GM19351 (cell line): ENCODE measurements at regions not wholly inside any gene's neighbourhood (a gene's known extent, or its start where the extent isn't known, plus 50 kb on each side); places are given as distances from the start of the nearest gene placed in this dataset.

ENCODE experiments used
- ATAC-seq: cut with Tn5 transposase; IDR thresholded peaks from one replicate; pipeline ENCODE4 v1.9.1; 2021; ENCODE audit warnings: mild to moderate bottlenecking, moderate library complexity; ENCODE audit not compliant: unreplicated experiment

DNA sequence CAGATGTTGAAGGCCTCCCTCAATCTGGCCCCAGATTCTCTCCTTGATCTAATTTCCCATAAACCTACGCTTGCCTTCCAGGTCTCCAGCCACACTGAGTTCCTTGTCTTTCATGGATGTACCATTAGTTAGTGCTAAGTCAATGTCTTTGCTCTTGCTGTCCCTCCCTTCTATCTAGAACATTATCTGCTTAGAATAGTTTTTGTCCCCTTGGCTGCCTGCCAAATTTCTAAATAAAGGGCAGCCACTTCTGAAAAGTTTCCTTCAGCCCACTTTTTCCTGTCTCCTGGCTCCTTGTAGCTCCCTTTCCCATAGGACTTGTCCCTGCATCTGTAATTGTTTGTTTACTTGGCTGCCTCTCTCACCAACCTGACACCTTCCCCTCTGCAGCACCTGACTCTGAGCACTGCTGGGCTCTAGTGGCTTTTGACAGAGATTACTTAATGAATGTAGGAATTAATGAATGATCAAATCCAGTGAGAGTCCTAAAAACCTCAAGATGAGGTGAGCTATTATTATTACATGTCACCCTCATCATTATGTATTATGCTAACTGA, 58.3 kb downstream of the CXCL12 start:
- no peak for ATAC-seq

DNA sequence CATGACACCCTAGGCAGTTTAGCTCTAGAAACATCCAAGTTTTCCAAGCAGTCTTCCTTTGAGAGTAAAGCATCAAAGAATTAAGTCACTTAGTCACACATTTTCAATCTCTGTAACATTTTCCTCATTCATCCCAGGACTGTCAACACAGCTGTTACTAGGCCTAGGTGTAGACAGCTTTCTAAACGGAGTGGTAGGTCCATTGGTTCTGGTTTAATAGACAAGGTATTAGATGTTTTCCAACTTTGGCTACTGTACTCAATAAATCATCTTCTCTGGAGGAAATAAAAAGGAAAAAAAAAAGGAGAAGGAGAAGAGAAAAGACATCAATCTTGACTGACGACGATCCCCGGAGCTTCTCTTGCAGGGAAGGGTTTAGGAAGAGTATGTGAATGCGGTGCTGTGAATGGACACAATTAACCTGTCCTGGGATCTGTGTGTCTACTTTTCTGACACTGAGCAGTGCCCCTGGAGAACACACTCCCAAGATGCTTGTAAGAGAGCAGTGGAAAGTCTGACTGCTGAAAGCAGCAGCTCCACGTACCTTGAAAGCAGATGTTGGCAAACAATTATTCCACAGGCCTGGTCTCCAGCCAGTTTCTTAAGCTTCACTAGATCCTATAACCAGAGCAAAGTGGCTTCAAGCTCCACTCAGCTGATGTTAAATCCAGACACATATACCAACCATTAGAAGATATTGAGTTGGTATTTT, 59.1 kb downstream of the CXCL12 start:
- ATAC-seq = no peak

DNA sequence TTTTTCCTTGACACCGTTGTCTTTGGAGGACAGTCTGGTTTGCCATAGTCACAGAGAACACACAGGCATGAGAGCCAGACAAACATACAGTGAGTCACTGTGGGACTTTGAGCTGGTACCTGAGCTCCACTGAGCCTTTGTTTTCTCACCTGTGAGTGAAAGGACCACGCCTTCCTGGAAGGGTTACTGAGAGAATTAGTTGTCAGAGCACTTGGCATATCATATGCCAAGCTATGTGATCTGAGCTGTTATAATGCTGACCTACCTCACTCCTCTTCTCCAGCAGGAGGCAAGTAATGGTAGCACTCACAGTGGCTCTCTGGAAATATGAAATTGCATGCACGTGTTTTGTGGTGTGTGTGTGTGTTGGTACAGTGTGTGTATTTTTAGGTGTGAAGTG, 59.7 kb downstream of the CXCL12 start:
- no peak for ATAC-seq

DNA sequence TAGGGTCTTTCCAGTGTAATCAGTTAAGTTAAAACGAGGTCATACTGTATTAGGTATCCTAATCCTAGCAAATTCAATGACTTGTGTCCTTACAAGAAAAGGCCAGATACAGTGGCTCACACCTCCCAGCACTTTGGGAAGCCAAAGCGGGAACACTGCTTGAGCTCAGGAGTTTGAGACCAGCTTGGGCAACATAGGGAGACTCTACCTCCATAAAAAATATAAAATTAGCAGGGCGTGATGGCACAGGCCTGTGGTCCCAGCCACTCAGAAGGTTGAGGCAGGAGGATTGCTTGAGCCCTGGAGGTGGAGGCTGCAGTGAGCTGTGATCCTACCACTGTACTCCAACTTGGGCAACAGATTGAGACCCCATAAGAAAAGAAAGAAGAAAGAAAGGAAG, 61.1 kb downstream of the CXCL12 start:
- no peak for ATAC-seq

DNA sequence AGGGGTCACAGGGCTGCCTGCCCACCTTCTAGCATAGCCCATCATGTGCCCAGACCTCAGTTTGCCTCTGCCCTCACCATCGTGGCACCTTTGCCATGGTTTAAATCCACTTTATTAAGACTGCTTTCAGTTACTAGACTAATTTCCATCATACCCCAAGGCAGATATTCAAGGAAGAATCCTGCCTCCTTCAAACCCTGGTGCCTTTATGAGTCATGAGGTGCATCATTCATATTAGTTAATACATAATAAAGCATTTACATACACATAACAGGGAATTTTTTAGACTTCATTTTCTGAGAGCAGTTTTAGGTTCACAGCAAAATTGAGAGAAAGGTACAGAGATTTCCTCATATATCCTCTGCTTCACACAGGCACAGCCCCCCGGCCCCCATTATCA, 62.8 kb downstream of the CXCL12 start:
- no peak for ATAC-seq

DNA sequence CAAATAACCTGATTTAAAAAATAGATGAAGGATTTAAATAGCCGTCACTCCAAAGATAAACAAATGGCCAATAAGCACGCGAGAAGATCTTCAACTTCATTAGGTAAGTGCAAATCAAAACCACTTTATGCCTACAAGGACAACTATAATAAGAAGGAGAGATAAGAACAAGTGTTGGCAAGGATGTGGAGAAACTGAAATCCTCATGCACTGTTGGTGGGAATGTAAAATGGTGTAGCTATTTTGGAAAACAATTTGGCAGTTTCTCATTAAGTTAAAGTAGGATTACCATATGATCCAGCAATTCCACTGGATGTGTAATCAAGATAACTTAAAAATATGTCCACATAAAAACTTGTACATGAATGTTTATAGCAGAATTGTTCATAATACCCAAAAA, 64.1 kb downstream of the CXCL12 start:
- ATAC-seq = no peak

DNA sequence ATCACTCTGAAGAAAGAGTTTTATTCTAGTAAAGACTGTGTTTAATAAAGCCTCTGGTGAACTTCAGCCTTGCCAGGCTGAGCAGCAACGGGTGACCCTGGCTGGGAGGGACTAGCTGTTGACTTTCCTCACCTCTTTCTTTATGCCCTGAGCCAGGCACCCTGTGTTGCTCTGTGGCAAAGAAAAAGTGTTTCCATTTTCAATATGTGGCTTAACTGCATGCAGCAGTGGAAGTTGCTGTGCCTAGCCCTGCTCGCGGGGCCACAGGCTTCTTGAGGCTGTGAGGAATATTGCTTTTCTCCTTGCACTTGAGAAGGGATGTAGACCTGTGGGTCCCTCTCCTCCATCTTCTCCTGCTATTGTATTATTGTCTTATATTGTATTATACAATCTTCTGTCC, 67.0 kb downstream of the CXCL12 start:
- ATAC-seq = no peak

DNA sequence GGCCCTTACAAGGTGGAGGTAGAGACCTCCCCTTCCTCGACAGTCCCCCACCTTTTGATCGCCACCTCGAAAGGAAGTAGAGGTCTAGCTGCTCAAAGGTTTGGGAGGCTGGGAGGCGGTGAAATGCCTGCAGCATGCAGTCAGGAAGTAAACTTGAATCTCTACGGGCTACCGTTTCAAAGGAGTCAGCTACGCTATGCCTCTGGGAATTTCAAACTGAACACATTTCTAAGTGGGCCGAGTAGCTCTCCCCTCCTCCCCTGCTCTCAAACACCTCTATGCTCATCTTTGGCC, 68.0 kb downstream of the CXCL12 start:
- no peak for ATAC-seq

DNA sequence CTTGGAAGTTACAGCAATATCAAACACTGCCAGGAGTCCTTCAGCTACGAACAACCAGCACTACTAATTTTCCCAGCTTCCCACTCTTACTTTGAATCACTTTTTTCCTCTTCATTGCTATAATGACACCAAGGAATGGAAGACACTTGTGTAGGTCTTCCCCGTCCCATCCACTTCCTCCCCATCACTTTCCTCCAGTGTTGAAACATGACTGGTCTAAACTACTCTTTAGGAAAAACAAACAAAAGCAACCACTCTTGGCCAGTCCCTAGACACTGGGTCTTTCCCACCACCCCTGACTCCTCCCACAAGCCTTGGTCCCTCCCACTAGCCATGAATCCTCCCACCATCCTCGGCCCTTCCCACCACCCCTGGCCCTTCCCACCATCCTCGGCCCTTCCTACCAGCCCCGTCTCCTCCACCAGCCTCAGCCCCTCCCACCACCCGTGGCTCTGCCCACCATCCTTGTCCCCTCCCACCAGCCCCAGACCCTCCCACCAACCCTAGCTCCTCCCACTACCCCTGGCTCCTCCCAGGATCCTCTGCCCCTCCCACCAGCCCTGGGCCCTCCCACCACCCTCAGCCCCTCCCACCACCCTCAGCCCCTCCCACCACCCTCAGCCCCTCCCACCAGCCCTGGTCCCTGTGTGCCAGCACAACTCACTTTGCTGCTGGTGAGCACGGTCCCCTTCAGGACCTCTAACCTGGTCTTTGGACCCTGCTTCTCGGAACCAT, 68.5 kb downstream of the CXCL12 start:
- peak; percentile 59 for ATAC-seq

DNA sequence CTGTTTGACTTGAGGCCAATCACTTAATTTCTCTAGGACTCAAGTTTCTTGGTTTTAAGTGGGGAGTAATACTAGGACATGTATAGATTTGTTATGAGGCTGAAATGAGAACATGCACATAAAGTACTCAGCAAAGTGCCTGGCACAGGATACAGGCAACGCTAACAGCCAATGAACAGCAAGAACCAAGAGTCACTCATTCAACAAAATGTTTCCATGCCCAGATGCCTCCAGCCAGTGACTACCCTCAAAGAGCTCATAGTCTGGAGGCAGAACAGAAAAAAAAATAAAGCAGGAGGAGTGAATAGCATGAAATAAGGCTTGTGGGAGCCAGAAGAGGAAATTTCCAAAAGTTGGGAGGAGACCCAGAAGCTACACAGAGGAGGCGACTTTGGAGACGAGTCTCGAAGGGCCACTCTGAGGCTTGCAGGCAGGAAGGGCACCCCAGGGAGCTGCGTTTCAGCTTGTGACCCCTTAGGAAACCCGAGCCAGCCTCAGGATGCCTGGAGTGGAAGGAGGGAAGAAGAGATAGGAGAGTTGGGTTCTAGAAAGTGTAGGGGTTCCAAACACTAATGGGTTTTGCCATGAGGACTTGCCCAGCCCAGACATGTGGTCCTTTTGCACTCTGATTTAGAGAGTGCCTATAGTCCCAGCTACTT, 70.0 kb downstream of the CXCL12 start:
- ATAC-seq = no peak

DNA sequence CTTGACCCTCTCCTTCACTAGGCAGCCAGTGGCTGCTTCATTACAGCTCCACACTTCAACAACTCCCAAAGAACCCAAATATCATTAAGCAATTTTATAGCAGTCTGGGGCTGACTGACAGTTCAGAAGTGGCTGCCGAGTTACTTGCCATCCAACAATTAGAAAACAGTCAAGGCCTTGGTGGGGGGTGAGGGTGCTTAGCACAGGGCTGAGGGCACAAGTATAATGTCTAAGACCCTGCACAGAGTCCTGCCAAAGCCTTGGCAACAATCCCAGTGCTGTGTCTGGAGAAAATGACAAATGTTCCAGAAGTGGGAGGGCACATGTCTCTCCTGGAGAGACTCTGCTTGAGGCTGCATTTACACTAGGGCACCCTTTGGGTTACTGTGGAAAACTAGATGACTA, 71.1 kb downstream of the CXCL12 start:
- ATAC-seq = no peak

DNA sequence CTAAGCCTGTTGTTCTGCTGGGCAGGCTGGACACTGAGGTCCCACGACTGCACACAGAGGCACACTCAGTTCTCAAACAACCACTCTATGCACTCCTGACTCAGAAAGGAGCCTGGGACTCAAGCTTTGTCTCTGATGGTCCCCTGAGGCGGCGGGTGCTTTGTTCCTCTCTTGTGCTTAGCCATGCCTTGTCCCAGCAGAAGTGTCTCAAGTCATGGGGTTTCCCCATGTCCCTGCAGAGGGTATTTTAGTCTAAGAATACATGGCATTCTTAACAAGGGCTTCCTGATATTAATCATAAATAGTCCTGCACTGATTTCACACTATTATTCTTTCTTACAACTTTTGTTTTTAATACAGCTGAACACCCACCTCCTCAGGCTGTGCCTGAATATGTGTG, 72.5 kb downstream of the CXCL12 start:
- ATAC-seq = no peak

DNA sequence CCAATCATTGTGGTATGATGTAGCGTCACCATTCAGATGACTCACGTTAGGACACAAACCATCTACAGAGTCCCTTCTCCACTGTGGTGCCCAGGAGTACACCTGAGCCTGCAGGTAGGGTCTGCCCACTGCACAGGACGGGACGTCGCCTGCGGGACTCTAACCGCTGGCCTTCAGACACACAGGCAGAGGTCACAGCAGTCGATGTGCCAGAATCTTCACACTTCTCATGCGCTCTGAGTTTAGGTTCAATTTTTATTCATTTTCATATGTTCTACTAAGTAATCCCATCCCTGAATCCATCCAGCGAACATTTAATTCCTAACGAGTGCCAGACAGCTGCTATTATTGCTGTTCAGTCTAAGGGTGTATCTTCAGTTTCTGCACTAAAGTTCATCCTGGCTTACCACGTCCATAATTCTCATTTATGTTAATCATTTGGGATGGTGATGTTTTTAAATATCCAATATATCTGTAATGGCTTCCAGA, 73.3 kb downstream of the CXCL12 start:
- no peak for ATAC-seq

DNA sequence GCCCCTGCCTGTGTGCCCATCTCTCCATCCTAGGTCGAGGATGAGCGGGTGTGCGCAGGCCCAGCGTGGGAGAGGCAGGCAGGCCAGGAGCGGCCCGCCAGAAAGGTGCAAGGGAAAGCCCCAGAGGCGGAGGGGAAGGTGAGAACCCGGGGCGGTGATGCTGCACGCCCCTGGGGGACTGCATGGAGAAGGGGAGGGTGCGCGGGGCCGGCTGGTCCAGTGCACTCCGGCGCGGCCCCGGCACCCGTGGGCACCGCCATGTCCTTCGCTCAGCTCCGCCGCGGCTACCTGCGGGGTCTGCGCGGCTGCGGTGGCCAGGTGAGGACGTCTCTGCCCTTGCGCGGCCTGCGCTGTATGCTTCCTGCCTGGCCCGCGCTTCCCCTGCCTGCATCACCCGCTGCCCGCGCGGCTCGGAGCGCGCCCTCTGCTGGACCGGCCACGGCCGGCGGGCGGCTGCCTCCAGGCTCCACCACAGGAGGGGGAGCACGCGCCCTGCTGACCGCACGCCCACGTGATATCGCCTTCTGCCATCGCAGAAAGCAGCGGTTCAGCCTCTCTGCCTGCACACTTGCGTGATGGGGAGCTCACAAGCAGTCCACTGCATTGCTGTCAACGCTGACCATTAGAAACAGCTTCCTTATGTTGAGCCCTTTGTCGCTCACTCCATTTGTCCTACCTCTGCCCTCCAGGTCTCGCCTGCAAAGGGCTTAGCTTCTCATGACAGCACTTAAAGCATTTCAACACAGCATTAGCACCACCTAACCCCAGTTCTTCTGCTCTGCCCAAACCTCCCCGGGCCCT, 73.9 kb downstream of the CXCL12 start:
- ATAC-seq = peak; percentile 87

DNA sequence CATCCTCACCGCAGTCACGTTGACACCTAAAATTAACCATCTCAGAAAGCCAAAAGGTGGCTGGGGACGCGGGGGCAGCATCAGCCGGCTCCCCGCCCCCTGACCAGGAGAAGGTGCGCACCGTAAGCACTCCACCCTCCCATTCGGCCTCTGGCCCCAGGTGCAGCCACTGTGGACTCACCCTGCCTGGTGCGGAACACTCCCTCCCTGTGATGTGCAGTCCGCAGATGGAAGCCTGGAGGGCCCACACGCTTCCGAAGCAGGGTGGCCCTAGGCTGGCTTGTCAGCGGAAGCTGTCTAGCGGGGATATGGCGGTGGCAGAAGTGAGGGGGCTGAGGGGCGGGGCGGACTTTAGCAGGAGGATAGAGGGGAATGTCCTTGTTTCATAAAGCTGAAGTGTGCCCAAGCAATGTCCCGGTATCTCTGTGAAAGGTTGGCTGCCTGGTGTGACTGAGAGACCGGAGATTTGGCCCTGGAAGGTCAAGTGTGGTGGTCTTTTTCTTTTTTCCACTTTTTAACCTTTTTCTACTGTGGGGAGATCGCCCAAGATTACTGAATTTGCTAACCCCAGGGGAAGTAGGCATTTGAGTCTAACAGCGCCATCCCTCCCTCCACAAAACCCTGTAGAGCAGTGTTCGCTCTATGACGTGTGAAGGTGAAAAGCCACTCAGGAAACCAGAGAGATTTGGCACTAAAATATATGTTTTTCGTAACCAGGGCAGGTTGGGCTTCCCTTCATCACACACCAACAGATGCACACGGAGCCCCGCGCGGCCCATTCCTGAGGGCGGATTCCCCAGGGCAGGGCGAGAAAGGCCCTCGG, 74.7 kb downstream of the CXCL12 start:
- ATAC-seq = no peak

DNA sequence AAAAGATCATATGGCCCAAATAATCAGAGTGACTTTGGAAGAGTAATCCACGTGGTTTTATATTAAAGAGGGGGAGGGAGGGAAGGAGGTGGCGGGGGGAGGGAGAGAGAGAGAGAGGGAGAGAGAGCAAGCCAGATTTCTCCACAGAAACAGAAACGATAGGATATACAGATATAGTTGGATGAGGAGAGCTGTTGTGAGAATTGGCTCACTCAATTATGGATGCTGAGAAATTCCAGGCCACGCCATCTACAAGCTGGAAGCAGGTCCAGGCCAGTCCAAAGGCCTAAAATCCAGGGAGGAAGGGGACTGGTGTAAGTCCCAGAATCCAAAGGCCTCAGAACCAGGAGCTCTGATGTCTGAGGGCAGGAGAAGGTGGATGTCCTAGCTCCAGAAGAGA, 75.5 kb downstream of the CXCL12 start:
- ATAC-seq = no peak

DNA sequence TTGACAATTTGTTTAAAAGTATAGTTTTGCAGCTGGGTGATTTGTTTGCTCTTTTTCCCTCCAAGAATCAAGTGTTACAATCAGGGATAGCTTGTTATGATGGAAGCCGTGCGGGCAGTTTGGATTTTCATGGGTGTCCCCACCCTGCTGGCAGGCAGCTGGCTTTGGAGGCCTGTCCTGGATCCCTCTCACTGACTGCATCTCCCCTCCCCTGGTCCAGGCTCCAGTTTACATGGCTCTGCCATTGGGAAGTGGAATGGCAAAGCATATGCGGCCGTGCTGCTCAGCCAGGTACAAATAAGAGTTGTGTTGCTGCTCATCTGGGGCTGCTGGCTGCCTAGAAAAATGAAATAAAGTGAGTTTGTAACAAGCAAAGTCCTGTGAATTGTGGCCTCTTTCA, 76.0 kb downstream of the CXCL12 start:
- ATAC-seq = no peak

DNA sequence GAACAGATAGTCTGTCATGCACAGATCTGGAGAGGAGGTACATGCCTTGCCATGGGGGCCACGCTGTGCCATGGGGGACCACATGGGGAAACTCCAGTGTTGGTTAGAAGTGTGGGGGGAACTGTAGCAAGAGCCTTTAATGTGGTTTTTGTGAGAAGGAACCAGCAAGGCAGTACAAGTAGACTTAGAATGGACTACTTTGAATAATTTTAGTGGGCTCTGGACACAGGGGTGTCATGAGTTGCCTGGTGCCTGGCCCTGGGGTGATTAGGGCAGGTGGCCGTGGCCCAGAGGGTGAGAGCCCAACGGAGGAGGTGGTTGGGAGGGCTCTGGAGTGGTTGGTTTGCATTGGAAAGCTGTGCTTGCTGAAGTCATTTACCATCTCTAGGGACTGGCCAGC, 77.2 kb downstream of the CXCL12 start:
- ATAC-seq = peak; percentile 30

DNA sequence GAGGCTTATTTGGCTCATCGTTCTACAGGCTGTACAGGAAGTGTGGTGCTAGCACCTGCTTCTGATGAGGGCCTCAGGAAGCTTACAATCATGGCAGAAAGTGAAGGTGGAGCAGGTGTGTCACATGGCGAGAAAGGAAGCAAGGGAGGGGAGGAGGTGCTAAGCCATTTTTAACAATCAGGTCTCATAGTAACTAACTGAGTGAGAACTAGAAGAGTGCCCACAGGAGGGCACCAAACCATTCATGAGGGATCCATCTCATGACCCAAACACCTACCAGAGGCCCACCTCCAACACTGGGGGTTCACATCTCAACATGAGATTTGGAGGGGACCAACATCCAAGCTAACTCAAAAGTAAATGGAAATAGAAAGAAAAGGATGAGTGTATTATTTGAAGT, 78.1 kb downstream of the CXCL12 start:
- no peak for ATAC-seq

DNA sequence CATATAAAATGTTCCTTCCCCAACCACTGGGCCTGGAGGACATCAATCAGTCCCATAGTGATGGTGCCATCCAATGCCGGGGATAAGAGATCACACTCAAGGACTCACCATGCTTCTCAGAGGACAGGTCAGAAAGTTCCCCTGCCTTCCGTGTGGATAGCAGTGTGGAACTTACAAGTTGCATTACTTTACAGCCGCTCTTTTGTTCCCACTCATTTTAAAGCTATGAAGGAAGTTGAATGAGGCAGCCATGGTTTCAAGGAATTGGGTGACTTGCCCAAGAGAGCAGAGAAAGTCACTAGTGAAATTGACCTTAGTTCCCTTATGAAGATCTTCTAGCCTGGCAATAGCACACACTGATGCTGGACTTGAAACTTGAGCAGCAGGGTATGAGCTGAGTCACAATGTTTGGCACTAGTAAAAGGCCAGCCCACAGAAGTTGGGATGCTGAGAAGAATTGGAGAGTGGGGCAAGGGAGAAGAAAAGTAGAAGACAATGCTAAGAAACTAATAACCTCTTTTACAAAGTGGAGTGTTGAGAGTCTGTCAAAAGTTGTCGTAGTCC, 78.7 kb downstream of the CXCL12 start:
- ATAC-seq = no peak
